ENCODE measurements at regions not wholly inside any gene's neighbourhood (a gene's known extent, or its start where the extent isn't known, plus 50 kb on each side); places are given as distances from the start of the nearest gene placed in this dataset.

- TF ChIP-seq CTCF (IDR thresholded peaks at IDR 0.05) (no peak), POLR2AphosphoS5 (IDR thresholded peaks at IDR 0.05) (no peak), POLR2A (IDR thresholded peaks at IDR 0.05) (no peak)
These were observed 378.5 kb downstream of the TCERG1L start for GRCh38 chr10:130933008-130933390.
